Right hindlimb (tissue), 1 donor: ENCODE measurements at regions not wholly inside any gene's neighbourhood (a gene's known extent, or its start where the extent isn't known, plus 50 kb on each side); places are given as distances from the start of the nearest gene placed in this dataset.

ENCODE experiments used
- DNase-seq: peaks from one replicate; pipeline ENCODE4 v3.0.0-alpha.2; 2018

- no peak for DNase-seq
Measured at GRCh38 chr11:15390857-15391256, 276.1 kb downstream of the INSC start.

- no peak for DNase-seq
Measured at GRCh38 chr11:15396778-15397177, 282.1 kb downstream of the INSC start.

GRCh38 chr11:15406851-15407351 lies 292.2 kb downstream of the INSC start:
- DNase-seq: no peak

GRCh38 chr11:15412054-15412453 lies 297.3 kb downstream of the INSC start:
- no peak for DNase-seq

GRCh38 chr11:15418921-15419320 lies 304.2 kb downstream of the INSC start:
- DNase-seq: no peak

- no peak for DNase-seq
Measured at GRCh38 chr11:15419696-15420095, 305.0 kb downstream of the INSC start.

- no peak for DNase-seq
Measured at GRCh38 chr11:15430381-15430780, 315.7 kb downstream of the INSC start.

- no peak for DNase-seq
Measured at GRCh38 chr11:15434529-15434928, 319.8 kb downstream of the INSC start.

- DNase-seq: no peak
Measured at GRCh38 chr11:15446315-15446714, 331.6 kb downstream of the INSC start.

- DNase-seq: no peak
Measured at GRCh38 chr11:15446929-15447328, 332.2 kb downstream of the INSC start.

GRCh38 chr11:15451713-15452112 lies 337.0 kb downstream of the INSC start:
- DNase-seq: no peak

- DNase-seq: no peak
Measured at GRCh38 chr11:15453211-15453765, 338.6 kb downstream of the INSC start.

- DNase-seq: no peak
Measured at GRCh38 chr11:15468466-15468865, 353.7 kb downstream of the INSC start.

GRCh38 chr11:15471048-15471894 lies 356.5 kb downstream of the INSC start:
- no peak for DNase-seq

GRCh38 chr11:15471895-15472799 lies 357.4 kb downstream of the INSC start:
- no peak for DNase-seq

GRCh38 chr11:15473954-15474837 lies 359.5 kb downstream of the INSC start:
- DNase-seq: no peak

- no peak for DNase-seq
Measured at GRCh38 chr11:15476371-15476917, 361.7 kb downstream of the INSC start.

GRCh38 chr11:15481871-15482270 lies 367.1 kb downstream of the INSC start:
- DNase-seq: no peak

- no peak for DNase-seq
Measured at GRCh38 chr11:15483205-15483604, 368.5 kb downstream of the INSC start.

- DNase-seq: no peak
Measured at GRCh38 chr11:15484398-15484797, 369.7 kb downstream of the INSC start.

- no peak for DNase-seq
Measured at GRCh38 chr11:15485432-15485831, 370.7 kb downstream of the INSC start.

GRCh38 chr11:15489281-15489680 lies 374.6 kb downstream of the INSC start:
- no peak for DNase-seq
